ENCODE measurements at regions not wholly inside any gene's neighbourhood (a gene's known extent, or its start where the extent isn't known, plus 50 kb on each side); places are given as distances from the start of the nearest gene placed in this dataset.

- Mint-ChIP-seq H3K27ac (no peak overlapping the region), H3K27me3 (ENCODE audit: insufficient read depth, low read depth, poor library complexity) (no peaks in the 10 kb centered on the region)
Measured at GRCh38 chr3:147813256-147813655, 404.1 kb downstream of the ZIC1 start.

More at GRCh38 chr3:147813256-147813655, 404.1 kb downstream of the ZIC1 start:
- no peaks in the 10 kb centered on the region for H3K36me3 Mint-ChIP-seq (ENCODE audit: low read depth)
- H3K79me2 ChIP-seq (replicated peaks; ENCODE audit: insufficient read depth), result no peaks in the 10 kb centered on the region
- H3K36me3 ChIP-seq (ENCODE audit: insufficient read depth), result no peaks in the 10 kb centered on the region
- no peak overlapping the region for H3K27ac ChIP-seq (ENCODE audit: low read depth)
- peaks cover 4% of the 10 kb centered on the region; the same call in 1 of the 3 replicates for H3K4me1 Mint-ChIP-seq
- no peaks in the 10 kb centered on the region for H4K20me1 ChIP-seq (replicated peaks; ENCODE audit: insufficient read depth)
- H3K9me2 ChIP-seq (ENCODE audit: insufficient read depth), result no peaks in the 10 kb centered on the region
- H3F3A ChIP-seq (replicated peaks; ENCODE audit: low read depth), result no peaks in the 10 kb centered on the region
- no peaks in the 10 kb centered on the region for H3K27me3 ChIP-seq (ENCODE audit: insufficient read depth)
- H2AFZ ChIP-seq, result no peak overlapping the region
- no peaks in the 10 kb centered on the region for H3K9me3 Mint-ChIP-seq
- DNase-seq (ENCODE audit: low spot score), result no peak
- no peak overlapping the region for H3K4me3 ChIP-seq
- no peaks in the 10 kb centered on the region for H3K4me1 ChIP-seq (ENCODE audit: insufficient read depth)
- no peak for ATAC-seq
- TF ChIP-seq CTCF (conservative IDR thresholded peaks at IDR 0.05; ENCODE audit: low read depth in 2 of 2) (no peak), NANOG (IDR thresholded peaks at IDR 0.05; ENCODE audit: borderline replicate concordance) (no peak), EZH2phosphoT487 (IDR thresholded peaks at IDR 0.05; ENCODE audit: unreplicated experiment) (no peak), CREB1 (CRISPR knock-in tag; IDR thresholded peaks at IDR 0.05; ENCODE audit: low read depth) (no peak), POLR2AphosphoS5 (IDR thresholded peaks at IDR 0.05; ENCODE audit: low read depth) (no peak), ZNF462 (CRISPR knock-in tag; IDR thresholded peaks at IDR 0.05) (no peak), ETS1 (IDR thresholded peaks at IDR 0.05) (no peak), JUNB (IDR thresholded peaks at IDR 0.05; ENCODE audit: unreplicated experiment) (no peak), EZH2 (IDR thresholded peaks at IDR 0.05; ENCODE audit: low read depth, unreplicated experiment) (no peak), REST (IDR thresholded peaks at IDR 0.05; ENCODE audit: unreplicated experiment) (no peak), STAT1 (IDR thresholded peaks at IDR 0.05; ENCODE audit: unreplicated experiment) (no peak), ZNF331 (CRISPR knock-in tag; IDR thresholded peaks at IDR 0.05; ENCODE audit: low read depth) (no peak), ZNF114 (CRISPR knock-in tag; IDR thresholded peaks at IDR 0.05) (no peak)
- H3K4me3 Mint-ChIP-seq, result no peak overlapping the region
- H3K4me2 ChIP-seq, result no peak overlapping the region

Measured in GM23338 (cell line).